Dermis microvascular lymphatic vessel endothelial cell (primary cell): ENCODE measurements at regions not wholly inside any gene's neighbourhood (a gene's known extent, or its start where the extent isn't known, plus 50 kb on each side); places are given as distances from the start of the nearest gene placed in this dataset.

ENCODE experiments used
- DNase-seq, 2 donors: peaks; one replicate each; pipeline versions ENCODE4 v3.0.0 to v3.0.0-alpha.2; 2010; ENCODE audit warnings: low read depth in 2 of 2

- DNase-seq: peak in 1 of 2 donors; percentile 7
Measured at GRCh38 chr11:116166573-116167465, 606.0 kb downstream of the BUD13 start.

DNA sequence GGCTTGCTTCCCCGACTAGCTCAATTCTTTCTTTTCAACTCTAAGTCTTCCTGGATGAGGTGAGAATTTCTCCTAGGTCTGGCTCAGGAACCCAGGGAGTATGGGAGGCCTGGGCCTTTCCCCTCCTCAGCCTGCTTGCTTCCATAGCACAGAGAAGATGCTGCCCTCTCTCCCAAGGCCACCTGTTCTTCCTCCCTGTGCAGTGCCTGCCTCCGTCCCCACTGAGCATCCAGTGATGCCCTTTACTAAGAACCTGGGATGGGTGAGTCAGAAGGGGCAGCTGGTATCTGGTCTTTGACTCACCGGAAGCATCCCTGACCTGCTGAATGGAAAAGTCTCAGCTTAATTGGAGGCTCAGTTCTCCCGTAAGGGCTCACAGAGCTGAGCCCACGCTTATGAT lies 607.9 kb downstream of the BUD13 start:
- DNase-seq: no peak

DNA sequence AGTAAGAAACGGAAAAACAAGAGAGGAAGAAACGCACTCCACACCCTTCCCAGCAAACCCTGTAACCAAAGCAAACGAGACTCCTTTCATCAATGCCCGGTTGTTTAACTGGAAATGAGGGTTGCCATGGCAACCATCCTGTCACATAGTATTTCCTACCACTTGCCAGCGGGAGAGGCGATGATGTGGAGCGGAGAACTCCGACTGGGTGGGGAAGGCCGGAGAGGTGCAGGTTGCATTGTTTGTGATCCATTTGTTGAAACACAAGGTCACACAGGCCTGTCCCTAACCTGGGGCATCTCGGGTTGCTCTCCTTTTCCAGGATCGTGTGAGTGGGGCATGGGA lies 609.9 kb downstream of the BUD13 start:
- DNase-seq: peak; percentile 46 to 56

DNA sequence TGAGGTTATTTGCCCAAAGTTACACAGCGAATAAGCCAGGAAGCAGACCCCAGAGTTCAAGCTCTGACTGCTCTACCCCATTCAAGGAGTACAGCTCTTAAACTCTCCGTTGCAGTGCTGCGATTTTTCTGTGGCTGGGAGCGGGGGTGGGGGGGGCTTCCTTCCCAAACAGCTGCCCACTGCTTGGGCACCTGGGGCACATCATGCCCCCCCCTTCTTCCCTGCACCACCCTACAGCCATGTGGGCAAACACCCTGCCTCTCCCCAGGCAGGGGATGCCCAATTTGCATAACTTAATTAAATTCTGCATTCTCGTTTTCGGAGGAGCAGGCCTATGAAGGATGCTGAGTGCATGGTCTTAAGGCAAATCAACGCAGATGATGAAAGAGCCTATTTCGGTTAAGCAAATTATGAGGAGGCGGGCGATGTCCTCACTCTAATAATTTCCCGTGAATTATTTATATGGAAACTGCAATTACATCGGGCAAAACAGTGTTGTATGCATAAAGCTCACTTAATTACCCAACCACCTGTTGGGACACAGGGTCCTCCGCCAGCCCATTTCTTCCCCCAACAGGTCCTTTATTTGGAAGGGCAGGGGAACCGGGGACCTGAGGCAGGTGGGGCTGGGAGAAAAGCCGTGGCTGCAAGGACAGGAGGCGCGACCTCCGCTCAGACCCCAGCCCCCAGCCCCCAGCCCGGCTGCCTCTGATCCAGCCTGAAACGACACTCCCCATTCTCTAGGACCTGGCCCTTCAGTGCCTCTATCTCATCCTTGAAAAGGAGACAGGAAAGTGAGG lies 610.5 kb downstream of the BUD13 start:
- no peak for DNase-seq

DNA sequence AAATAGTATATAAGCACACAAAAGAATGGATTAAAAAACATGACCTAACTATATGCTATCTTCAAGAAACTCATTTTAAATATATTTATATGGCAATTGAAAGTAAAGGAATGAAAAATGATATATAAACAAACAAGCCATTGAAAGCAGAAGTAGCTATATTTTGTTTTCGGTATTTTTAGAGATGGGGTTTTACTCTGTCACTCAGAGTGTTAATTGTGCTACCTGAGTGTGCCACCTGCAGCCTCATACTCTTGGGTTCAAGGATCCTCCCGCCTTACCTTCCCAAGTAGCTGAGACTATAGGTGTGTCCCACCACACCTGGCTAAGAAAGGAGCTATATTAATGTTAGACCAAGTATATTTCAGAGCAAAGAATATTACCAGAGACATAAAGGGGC lies 624.1 kb downstream of the BUD13 start:
- no peak for DNase-seq

DNA sequence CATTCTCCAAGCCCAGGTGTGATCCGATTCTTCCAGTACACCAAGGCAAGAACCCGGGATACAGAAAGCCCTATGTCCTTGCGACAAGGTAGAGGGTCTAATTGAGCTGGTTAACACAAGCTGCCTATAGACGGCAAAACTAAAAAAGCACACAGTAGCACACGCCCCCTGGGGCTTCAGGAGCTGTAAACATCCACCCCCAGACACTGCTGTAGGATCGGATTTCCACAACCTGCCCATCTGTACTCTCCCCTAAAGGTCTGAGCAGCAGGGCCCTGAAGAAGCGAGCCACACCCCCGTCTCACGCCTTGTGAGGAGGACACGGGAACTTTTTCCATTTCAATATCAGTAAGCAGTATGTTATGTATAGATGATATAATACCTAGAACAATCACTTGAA lies 624.7 kb downstream of the BUD13 start:
- DNase-seq: no peak

GRCh38 chr11:116145187-116145865 lies 627.5 kb downstream of the BUD13 start:
- DNase-seq: no peak

DNA sequence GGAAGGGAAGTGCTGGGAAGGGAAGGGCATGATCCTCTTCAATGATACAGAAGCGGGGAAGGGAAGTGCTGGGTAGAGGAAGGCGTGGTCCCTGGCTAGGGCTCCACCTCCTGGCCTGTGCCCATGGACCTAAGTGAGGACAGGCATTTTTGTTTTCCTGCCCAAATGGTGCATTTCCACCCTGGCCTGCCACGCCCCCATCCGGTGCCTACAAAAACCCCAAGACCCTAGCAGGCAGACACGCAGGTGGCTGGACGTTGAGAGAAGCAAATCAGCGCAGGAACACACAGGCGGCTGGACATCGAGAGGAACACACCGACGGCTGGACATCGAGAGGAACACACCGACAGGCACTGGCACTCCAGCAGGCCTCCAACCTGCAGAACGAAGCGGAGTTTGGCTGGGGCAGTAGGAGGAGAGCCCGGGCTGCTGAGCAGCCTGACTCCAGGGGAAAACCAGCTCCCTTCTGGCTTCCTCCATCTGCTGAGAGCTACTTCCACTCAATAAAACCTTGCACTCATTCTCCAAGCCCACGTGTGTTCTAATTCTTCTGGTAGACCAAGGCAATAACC lies 628.3 kb downstream of the BUD13 start:
- no peak for DNase-seq

- DNase-seq: no peak
Measured at GRCh38 chr11:116138280-116138679, 634.1 kb upstream of the CADM1 start.

DNA sequence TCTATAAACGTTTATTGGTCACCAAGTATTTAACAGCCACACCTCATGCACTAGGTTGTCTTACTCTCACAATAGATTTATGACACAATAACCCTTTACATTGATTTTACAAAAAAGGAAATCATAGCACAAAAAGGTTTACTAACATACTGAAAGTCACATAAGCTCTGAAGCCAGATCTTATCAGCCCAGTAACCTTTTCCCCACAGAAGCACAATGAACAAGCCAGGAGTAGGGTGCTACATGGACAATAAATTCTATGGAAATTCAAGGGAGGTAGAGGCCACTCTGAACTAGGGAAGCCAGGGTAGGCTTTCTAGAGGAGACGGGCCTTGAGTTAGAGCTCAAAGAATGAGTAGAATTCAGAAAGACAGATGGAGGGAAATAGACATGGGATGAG lies 633.5 kb upstream of the CADM1 start:
- DNase-seq: no peak

DNA sequence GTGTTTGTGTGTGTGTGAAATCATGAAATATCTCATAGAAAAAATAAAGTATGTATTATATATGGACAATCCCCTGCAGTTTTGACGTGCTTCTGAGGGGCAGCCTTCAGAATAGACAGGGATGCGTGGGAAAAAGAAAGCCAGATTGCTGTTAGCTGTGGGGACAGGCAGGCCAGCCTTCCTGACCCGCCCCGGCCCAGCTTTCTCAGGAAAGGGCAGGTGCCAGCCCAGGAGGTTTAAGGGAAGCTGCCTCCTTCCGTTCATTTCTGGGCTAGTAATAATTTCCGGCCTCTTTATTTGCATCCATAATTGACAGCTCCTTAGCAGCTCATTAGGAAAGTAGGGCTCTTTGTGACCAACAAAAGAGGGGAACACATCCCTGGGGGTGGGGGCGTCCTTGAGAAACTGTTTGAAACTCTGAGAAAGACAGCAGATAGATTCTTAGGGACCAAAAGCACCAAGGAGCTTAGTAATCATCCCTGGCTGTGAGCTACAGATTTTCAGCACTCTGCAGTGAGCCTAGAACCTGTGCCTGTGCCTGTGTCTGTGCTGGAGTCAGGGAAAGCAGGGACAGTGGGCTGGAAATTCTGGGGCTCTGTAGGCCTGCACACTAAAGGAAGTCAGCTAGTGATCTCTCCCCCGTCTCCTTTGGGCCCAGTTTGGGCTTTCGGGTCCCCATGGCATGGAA lies 632.9 kb upstream of the CADM1 start:
- DNase-seq: no peak

- DNase-seq: no peak
Measured at GRCh38 chr11:116135891-116136290, 631.7 kb upstream of the CADM1 start.

GRCh38 chr11:116134450-116134849 lies 630.2 kb upstream of the CADM1 start:
- no peak for DNase-seq

GRCh38 chr11:116132273-116132978 lies 628.2 kb upstream of the CADM1 start:
- DNase-seq: no peak

DNA sequence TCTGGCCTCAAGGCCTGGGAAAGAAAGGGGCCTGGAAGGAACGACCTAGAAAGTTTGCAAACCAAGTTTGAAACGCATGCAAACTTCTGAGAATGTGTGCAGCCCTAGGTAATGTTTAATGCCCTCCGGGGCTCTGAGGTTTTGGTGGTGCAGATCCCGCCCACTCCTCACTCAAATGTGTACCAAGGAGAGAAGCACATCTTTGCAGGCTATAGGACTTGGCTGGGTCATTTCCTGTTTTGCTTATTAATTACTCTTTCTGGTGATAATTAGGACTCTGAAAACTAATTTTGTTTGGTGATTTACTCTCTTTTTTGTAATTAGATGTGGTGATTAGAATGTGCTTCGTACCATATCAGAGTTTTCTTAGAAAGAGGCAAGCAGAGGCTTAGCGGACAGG lies 625.9 kb upstream of the CADM1 start:
- no peak for DNase-seq

DNA sequence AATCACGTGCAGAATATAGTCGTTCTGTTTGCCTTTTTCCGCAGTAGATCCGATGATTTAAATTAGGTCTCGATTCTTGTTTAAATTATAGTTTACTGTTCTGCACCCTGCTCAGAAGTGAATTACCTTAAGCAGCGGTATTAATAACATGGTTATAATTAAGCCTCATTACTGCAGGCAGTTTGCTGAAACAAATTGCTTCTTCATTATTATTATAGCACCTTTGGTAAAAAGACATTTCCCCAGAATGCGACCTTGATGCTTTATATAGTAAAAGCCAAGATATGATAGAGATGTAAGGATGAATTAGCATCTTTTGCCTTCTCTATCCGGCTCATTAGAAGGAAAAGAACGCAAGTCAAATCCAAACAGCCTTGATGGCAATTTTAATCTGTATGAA lies 625.2 kb upstream of the CADM1 start:
- no peak for DNase-seq

GRCh38 chr11:116126562-116126961 lies 622.3 kb upstream of the CADM1 start:
- DNase-seq: no peak

- DNase-seq: no peak
Measured at GRCh38 chr11:116124922-116125714, 620.9 kb upstream of the CADM1 start.

DNA sequence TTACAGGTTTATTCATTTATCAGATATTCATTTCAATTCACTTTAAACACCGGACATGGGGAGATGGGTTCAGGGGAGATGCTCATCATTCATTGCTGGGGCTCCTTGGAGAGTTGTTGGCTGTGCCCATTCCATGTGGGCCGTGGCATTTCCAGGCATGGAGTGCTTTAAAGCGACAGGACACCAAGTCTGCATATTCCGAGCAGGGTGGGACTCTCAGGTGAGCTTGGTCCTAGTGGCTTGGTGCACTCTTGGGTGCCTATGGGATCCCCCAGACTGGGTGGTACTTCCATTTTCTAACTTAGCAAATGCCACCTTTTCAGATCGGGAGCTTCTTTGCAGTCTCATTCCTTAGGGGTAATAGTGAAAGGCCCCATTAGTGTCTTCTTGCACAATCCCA lies 619.5 kb upstream of the CADM1 start:
- DNase-seq: no peak
